Hematopoietic multipotent progenitor cell treated with erythropoietin and hydrocortisone succinate and interleukin-3 and kit ligand, for 4 days (in vitro differentiated cells): ENCODE measurements at regions not wholly inside any gene's neighbourhood (a gene's known extent, or its start where the extent isn't known, plus 50 kb on each side); places are given as distances from the start of the nearest gene placed in this dataset.
"Not testable (repeated sequence)": the region's sequence is repeated elsewhere in the genome, so short reads cannot be mapped to it uniquely, and the experiment has no call there.

Source experiments
- DNase-seq: peaks from one replicate; pipeline ENCODE4 v3.0.0-alpha.2; 2015

- DNase-seq = peak; percentile 55
Measured at GRCh38 chr3:22334996-22335395, 584.0 kb upstream of the ZNF385D start.

- no peak for DNase-seq
Measured at GRCh38 chr3:22349215-22349851, 598.3 kb upstream of the ZNF385D start.

- DNase-seq = peak; percentile 54
Measured at GRCh38 chr3:22351806-22352205, 600.8 kb upstream of the ZNF385D start.

GRCh38 chr3:22353126-22353525, 602.1 kb upstream of the ZNF385D start:
- no peak for DNase-seq

GRCh38 chr3:22358334-22358733, 607.3 kb upstream of the ZNF385D start:
- no peak for DNase-seq

- DNase-seq = no peak
Measured at GRCh38 chr3:22360164-22360563, 609.2 kb upstream of the ZNF385D start.

- DNase-seq = no peak
Measured at GRCh38 chr3:22360970-22361369, 610.0 kb upstream of the ZNF385D start.

- DNase-seq = no peak
Measured at GRCh38 chr3:22361521-22361920, 610.5 kb upstream of the ZNF385D start.

- DNase-seq = no peak
Measured at GRCh38 chr3:22364851-22365250, 613.8 kb upstream of the ZNF385D start.

GRCh38 chr3:22366781-22367180, 615.8 kb upstream of the ZNF385D start:
- DNase-seq = no peak

- peak; percentile 74 for DNase-seq
Measured at GRCh38 chr3:22371036-22371435, 620.0 kb upstream of the ZNF385D start.

GRCh38 chr3:22371607-22372291, 620.7 kb upstream of the ZNF385D start:
- DNase-seq = peak; percentile 57

- DNase-seq = peak; percentile 69
Measured at GRCh38 chr3:22372292-22373062, 621.5 kb upstream of the ZNF385D start.

- DNase-seq = no peak
Measured at GRCh38 chr3:22373182-22373581, 622.2 kb upstream of the ZNF385D start.

- DNase-seq = no peak
Measured at GRCh38 chr3:22373827-22374226, 622.8 kb upstream of the ZNF385D start.

GRCh38 chr3:22377421-22377820, 626.4 kb upstream of the ZNF385D start:
- DNase-seq = no peak

- DNase-seq = no peak
Measured at GRCh38 chr3:22378869-22379268, 627.9 kb upstream of the ZNF385D start.

GRCh38 chr3:22380253-22380652, 629.2 kb upstream of the ZNF385D start:
- no peak for DNase-seq

- not testable (repeated sequence) for DNase-seq
Measured at GRCh38 chr3:22381564-22381963, 630.6 kb upstream of the ZNF385D start.

GRCh38 chr3:22383285-22383684, 632.3 kb upstream of the ZNF385D start:
- no peak for DNase-seq

- DNase-seq = no peak
Measured at GRCh38 chr3:22386107-22386506, 635.1 kb upstream of the ZNF385D start.

GRCh38 chr3:22392286-22392685, 641.3 kb upstream of the ZNF385D start:
- DNase-seq = no peak

- DNase-seq = peak; percentile 18
Measured at GRCh38 chr3:22392859-22393258, 641.8 kb upstream of the ZNF385D start.

- no peak for DNase-seq
Measured at GRCh38 chr3:22399566-22399965, 648.6 kb upstream of the ZNF385D start.
